Activated T-cell treated with anti-CD3 and anti-CD28 coated beads, Interleukin-2, amount 50 U/mL, for 48 hours (primary cell): ENCODE measurements at regions not wholly inside any gene's neighbourhood (a gene's known extent, or its start where the extent isn't known, plus 50 kb on each side); places are given as distances from the start of the nearest gene placed in this dataset.
"Not testable (repeated sequence)": the region's sequence is repeated elsewhere in the genome, so short reads cannot be mapped to it uniquely, and the experiment has no call there.

Experiments used
- DNase-seq, 2 experiments: peaks; one replicate each; pipeline ENCODE4 v3.0.0-alpha.2; 2020

- no peak for DNase-seq
Measured at GRCh38 chr2:4049463-4049862, 346.1 kb downstream of the DCDC2C start.

GRCh38 chr2:4053769-4054493, 350.6 kb downstream of the DCDC2C start:
- no peak for DNase-seq

- no peak for DNase-seq
Measured at GRCh38 chr2:4066217-4066616, 362.8 kb downstream of the DCDC2C start.

GRCh38 chr2:4073026-4073569, 369.7 kb downstream of the DCDC2C start:
- no peak for DNase-seq

- DNase-seq = no peak
Measured at GRCh38 chr2:4077017-4077416, 373.6 kb downstream of the DCDC2C start.

GRCh38 chr2:4085186-4085585, 381.8 kb downstream of the DCDC2C start:
- no peak for DNase-seq

- no peak for DNase-seq
Measured at GRCh38 chr2:4090668-4091630, 387.6 kb downstream of the DCDC2C start.

GRCh38 chr2:4091869-4092268, 388.5 kb downstream of the DCDC2C start:
- DNase-seq = no peak

GRCh38 chr2:4094743-4095142, 391.4 kb downstream of the DCDC2C start:
- DNase-seq = no peak

- DNase-seq = no peak
Measured at GRCh38 chr2:4096978-4097766, 393.8 kb downstream of the DCDC2C start.

- no peak for DNase-seq
Measured at GRCh38 chr2:4098137-4098536, 394.8 kb downstream of the DCDC2C start.

- no peak for DNase-seq
Measured at GRCh38 chr2:4101936-4102335, 398.6 kb downstream of the DCDC2C start.

- no peak for DNase-seq
Measured at GRCh38 chr2:4107179-4107578, 403.8 kb downstream of the DCDC2C start.

- no peak for DNase-seq
Measured at GRCh38 chr2:4110273-4110672, 406.9 kb downstream of the DCDC2C start.

GRCh38 chr2:4115435-4115834, 412.1 kb downstream of the DCDC2C start:
- not testable (repeated sequence) for DNase-seq

GRCh38 chr2:4122726-4123125, 419.4 kb downstream of the DCDC2C start:
- no peak for DNase-seq

GRCh38 chr2:4130651-4131050, 427.3 kb downstream of the DCDC2C start:
- no peak for DNase-seq

- no peak for DNase-seq
Measured at GRCh38 chr2:4134551-4135550, 431.5 kb downstream of the DCDC2C start.

- DNase-seq = no peak
Measured at GRCh38 chr2:4135765-4136164, 432.4 kb downstream of the DCDC2C start.

GRCh38 chr2:4139316-4139715, 435.9 kb downstream of the DCDC2C start:
- no peak for DNase-seq

GRCh38 chr2:4139731-4140130, 436.4 kb downstream of the DCDC2C start:
- DNase-seq = no peak
